ENCODE measurements at regions not wholly inside any gene's neighbourhood (a gene's known extent, or its start where the extent isn't known, plus 50 kb on each side); places are given as distances from the start of the nearest gene placed in this dataset.

GRCh38 chr11:80843266-80843974, 1402.6 kb upstream of the TENM4 start:
- TF ChIP-seq CTCF (IDR thresholded peaks at IDR 0.05) (no peak), EZH2 (IDR thresholded peaks at IDR 0.05) (no peak)

All from neural progenitor cell (in vitro differentiated cells).